Testis (tissue), 2 donors: ENCODE measurements at regions not wholly inside any gene's neighbourhood (a gene's known extent, or its start where the extent isn't known, plus 50 kb on each side); places are given as distances from the start of the nearest gene placed in this dataset.

Experiments
- POLR2A ChIP-seq: fragments of 450-650 bp; IDR thresholded peaks from one replicate; pipeline ENCODE4 v1.6.1; 2017; ENCODE audit warnings: antibody characterized with exemption, mild to moderate bottlenecking, moderate library complexity
- TF ChIP-seq, protein P1 (sequence below), 3 experiments: fragments of 450-650 bp in 2 of 3; fragments of 200-600 bp in 1 of 3; sonication (generic) in 1 of 3; IDR thresholded peaks; one replicate each; pipeline ENCODE4 v1.5.1; 2016 to 2019; ENCODE audit warnings: antibody characterized with exemption in 3 of 3, mild to moderate bottlenecking in 2 of 3, moderate library complexity in 1 of 3

DNA sequence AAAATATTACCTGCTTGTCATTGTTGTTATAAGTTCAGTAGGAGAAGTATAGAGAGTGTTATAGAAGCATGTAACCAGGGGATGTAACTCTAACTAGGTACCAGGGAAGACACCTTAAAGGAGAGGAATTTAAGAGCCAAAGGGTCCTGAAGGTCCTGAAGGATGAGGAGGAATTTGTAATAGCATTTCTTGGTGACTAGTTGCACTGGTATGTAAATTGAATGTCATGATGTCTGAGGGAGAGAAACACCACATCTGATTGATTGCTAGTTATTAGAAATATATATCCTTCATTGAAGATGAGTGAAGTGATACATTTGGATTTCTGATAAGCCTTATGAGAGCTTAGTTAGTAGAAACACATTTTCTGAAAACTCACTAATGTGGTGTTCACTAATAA, 643.8 kb downstream of the RFPL4B start:
- TF ChIP-seq, protein P1, sequence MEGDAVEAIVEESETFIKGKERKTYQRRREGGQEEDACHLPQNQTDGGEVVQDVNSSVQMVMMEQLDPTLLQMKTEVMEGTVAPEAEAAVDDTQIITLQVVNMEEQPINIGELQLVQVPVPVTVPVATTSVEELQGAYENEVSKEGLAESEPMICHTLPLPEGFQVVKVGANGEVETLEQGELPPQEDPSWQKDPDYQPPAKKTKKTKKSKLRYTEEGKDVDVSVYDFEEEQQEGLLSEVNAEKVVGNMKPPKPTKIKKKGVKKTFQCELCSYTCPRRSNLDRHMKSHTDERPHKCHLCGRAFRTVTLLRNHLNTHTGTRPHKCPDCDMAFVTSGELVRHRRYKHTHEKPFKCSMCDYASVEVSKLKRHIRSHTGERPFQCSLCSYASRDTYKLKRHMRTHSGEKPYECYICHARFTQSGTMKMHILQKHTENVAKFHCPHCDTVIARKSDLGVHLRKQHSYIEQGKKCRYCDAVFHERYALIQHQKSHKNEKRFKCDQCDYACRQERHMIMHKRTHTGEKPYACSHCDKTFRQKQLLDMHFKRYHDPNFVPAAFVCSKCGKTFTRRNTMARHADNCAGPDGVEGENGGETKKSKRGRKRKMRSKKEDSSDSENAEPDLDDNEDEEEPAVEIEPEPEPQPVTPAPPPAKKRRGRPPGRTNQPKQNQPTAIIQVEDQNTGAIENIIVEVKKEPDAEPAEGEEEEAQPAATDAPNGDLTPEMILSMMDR (IDR thresholded peaks at IDR 0.05) = no peak
- TF ChIP-seq POLR2A = no peak
